IPS-NIHi11 (cell line): ENCODE measurements at regions not wholly inside any gene's neighbourhood (a gene's known extent, or its start where the extent isn't known, plus 50 kb on each side); places are given as distances from the start of the nearest gene placed in this dataset.
"Not testable (repeated sequence)": the region's sequence is repeated elsewhere in the genome, so short reads cannot be mapped to it uniquely, and the experiment has no call there.

Source experiments
- DNase-seq: peaks from one replicate; pipeline ENCODE4 v3.0.0; 2012; ENCODE audit warnings: mixed read lengths, low spot score

DNA sequence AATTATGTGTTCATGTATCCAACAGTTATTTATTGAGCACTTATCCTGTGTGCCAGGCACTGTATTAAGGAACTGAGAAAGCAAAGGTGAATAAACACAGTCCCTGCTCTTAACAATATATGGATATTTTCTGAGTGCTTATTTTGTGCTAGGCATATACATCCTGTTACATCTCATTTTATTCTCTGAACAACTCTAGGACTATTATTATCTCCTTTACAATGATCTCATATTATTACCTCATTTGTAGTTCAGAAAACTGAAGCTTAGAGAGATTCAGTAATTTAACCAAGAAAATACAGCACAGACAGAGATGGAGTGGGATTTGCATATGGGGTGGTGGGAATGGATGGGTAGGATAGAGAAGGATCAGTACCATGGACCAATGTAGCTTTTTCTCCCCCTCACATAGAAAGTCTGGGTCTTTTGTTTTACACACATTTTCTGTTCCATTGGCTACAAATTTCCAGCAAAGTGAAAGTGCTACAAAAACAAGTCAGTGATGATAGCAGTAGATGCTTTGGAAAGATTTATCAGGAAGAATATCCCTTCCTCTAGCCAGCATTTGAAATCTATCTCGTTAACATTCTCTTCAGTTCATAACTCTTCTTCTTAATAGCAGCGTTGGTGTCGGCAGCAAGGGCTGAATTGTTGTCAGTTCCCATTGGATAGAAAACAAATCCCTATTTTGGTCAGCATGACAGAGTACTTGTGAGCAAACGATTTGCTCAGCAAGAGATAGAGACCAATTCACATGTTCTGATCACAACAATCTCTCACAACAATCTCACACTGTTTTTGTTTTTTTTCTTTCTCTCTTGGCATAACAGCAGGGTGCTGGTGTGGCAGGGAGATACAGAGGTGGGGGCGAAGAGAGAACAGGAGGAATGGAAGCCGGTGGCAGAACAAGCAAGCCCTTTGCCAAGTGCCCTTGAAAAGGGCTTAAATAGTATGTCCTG, 102.2 kb upstream of the KCTD1 start:
- DNase-seq, result no peak

GRCh38 chr18:26649193-26649543, 100.8 kb upstream of the KCTD1 start:
- DNase-seq, result no peak

GRCh38 chr18:26648509-26649192, 100.3 kb upstream of the KCTD1 start:
- DNase-seq, result no peak

DNA sequence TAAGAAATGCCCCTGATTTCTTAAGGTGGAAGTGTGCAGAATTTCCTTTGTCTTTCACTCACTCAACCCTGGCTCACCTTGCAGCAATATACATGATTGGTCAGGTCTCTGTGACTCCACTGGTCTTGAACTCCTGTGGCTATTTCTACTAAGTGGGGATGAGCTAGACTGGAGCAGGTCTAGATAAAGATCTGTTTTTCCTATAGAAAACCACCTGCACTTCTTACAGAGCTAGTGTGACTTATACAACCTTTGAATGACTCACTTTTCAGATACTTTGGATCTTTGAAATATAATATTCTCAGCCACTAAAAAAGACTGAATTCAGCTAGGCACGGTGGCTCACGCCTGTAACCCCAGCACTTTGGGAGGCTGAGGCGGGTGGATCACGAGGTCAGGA, 98.5 kb upstream of the KCTD1 start:
- no peak for DNase-seq

DNA sequence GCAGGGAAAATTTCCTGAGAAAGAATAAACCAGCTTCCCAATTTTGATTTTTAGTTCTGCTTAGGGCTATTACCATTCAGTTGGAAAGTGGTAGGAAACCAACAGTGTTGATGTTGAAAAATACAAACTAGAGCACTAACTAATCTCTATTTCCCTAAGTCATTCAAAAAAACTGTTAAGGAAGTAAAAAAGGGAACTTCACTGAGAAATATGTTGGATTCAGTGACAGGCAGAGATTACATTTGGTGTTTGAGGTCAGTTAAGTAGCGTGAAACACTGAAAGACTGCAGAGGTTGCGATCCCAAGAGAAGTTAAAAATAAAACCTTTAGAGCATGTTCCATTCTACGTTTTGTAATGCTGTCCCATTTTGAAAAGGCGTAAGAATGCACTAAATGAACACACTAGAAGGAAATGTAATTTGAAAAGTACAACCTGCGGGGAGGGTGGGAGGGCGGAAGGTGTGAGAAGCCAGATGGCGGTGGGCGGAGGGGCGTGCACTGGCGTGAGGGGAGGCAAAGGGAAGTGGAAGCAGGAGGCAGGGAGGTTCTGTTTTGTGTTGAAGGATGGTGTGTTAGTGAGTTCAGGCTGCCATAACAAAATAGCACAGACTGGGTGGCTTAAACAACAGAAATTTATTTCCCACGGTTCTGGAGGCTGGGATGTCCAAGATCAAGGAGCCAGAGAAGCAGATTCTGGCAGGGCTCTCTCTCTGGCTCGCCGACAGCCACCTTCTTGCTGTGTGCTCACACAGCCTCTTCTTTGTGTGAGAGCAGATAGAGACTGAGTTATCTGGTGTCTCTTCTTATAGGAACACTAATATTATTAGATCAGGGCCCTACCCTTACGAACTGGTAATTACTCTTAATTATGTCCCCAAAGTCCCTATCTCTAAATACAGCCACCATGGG, 94.3 kb upstream of the KCTD1 start:
- DNase-seq, result no peak

GRCh38 chr18:26640541-26640940, 92.2 kb upstream of the KCTD1 start:
- DNase-seq, result no peak

GRCh38 chr18:26639149-26639548, 90.8 kb upstream of the KCTD1 start:
- no peak for DNase-seq

GRCh38 chr18:26637983-26638382, 89.6 kb upstream of the KCTD1 start:
- no peak for DNase-seq

DNA sequence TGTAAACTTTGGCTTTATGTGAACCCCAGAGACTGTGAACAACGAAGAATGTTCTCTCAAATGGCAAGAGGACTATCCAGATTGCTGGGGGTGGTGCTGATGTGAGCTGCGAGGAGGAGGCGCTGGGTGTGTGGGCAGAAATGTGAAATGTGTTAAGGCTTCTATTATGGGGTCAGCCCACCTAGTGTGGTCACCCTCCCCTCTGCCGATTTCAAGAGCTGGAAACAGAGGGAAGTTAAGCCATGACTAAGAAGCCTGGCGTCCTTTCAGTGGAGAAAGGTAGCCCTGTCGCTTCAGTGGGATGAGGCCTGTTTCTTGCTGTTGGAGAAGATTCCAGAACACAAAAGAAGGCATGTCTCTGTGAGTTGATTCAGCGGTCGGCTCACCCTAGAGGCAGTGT, 89.0 kb upstream of the KCTD1 start:
- no peak for DNase-seq

GRCh38 chr18:26635466-26635865, 87.1 kb upstream of the KCTD1 start:
- DNase-seq, result no peak

- DNase-seq, result no peak
These were observed 86.3 kb upstream of the KCTD1 start for GRCh38 chr18:26634631-26635030.

DNA sequence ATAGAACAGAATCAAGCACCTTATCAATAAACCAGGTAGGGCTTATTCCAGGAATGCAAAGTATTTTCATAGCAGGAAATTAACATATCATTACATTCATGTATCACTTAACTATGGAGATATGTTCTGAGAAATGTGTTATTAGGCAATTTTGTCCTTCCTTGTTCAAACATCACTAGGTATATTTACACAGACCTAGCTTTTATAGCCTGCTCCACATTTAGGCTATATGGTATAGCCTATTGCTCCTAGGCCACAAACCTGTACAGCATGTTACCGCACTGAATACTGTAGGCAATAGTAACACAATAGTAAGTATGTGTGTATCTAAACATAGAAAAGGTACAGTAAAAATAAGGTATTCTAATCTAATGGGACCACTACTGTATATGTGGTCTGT, 82.8 kb upstream of the KCTD1 start:
- no peak for DNase-seq

DNA sequence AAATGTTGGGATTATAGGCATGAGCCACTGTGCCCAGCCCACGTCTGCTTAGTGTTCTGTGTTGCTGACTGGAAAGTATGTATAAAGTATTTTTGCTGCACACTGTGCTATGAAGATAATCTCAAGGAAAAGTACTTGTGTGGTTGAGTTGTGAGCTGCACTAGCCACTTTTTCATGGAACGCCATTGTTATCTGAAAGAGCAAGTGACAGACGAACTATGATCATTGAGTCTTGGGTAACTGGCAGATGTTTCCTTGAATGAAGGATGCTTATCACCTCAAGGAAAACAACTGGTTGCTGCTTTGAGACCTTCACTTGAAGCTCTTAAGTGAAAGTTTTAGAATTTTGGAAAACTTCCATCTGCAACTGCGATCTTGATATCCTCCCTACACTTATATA, 82.2 kb upstream of the KCTD1 start:
- DNase-seq, result no peak

DNA sequence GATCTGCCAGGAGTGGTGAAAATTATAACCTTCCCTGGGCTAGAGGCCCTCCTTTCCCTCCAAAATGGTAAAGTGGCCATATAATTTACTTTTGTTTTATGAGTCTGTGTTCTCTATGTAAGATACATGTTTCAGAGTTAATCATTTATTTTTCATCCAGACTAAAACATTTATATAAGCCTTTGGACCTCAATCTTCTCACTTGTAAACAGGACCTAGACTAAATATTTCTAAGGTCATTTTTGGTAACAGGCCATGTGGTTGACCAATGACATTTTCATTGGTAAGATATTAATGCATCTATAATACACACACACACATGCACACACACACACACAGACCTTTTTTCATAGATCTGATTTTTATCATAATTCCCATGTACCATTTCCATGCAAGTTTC, 79.7 kb upstream of the KCTD1 start:
- no peak for DNase-seq

DNA sequence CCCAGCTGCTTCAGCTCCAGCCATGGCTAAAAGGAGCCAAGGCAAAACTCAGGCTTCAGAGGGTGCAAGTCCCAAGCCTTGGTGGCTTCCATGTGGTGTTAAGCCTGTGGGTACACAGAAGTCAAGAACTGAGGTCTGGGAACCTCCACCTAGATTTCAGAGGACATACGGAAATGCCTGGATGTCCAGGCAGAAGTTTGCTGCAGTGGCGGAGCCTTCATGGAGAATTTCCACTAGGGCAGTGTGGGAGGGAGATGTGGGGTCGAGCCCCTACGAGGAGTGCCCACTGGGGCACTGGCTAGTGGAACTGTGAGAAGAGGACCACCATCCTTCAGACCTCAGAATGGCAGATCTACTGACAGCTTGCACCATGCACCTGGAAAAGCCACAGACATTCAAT, 76.1 kb upstream of the KCTD1 start:
- no peak for DNase-seq

DNA sequence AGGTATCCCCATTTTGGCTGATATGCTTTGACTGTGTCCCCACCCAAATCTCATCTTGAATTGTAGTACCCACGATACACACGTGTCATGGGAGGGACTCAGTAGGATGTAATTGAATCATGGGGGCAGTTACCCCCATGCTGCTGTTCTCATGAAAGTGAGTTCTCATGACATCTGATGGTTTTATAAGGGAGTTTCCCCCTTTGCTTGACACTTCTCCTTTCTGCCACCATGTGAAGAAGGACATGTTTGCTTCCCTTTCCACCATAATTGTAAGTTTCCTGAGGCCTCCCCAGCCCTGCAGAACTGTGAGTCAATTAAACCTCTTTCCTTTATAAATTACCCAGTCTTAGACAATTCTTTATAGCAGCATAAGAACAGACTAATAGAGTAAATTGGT, 75.0 kb upstream of the KCTD1 start:
- DNase-seq, result not testable (repeated sequence)

GRCh38 chr18:26621161-26622026, 73.0 kb upstream of the KCTD1 start:
- DNase-seq, result peak; percentile 59

DNA sequence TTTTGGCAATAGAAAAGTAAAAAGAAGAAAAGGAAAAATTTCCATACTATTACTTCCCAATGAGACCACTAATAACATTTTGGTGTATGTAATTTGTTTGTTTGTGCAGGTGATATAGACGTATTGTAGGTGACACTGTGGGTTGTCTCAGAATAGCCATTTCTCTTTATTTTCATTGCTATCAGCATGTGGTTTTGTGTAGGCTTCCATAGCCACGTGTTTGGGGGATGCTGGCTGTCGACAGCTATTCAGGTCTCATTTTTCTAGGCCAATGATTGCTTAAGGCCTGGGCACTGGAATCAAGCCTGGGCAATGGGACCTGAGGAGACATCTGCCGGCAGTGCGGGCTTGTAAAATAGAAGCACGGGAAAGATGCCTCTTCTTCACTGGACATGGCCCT, 71.0 kb upstream of the KCTD1 start:
- no peak for DNase-seq

- no peak for DNase-seq
These were observed 69.8 kb upstream of the KCTD1 start for GRCh38 chr18:26618135-26618534.

DNA sequence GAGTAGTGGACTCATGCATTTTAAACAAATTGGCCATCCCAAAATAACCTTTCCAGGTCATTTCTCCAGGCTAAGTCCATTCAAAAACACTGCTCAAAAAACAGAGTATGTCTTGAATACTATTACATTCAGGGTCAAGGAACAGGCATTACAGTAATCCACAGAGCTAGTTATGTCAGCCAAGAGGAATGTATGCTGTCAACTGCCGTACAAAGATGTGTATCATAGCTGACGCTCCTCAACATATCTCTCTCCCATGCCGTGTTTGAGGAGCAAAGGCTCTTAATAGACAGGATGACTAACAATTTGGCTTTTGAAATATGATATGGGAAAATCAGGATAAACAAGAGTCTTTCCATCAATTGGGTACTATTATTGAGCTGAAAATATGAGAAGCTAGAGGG, 68.8 kb upstream of the KCTD1 start:
- no peak for DNase-seq

DNA sequence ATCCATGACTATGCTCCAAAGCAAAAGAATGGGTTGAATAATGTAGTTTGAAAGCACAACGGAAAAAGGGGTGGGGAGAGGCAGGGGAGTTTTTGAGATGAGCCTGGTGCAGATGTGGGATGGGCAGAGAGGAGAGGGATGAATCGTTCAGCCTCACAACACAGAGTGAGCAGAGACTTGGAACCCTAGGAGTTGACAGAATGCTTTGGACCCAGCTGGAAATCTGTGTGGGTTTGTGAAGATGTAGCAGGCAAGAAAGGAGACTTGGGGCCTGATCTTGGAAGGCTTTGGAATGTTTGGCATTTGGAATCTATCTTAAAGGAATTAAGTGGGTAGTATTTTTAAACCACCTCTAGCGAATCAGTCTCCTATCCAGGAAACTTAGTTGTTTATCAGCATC, 66.0 kb upstream of the KCTD1 start:
- DNase-seq, result no peak
